Superior temporal gyrus (tissue), 1 donor: ENCODE measurements at regions not wholly inside any gene's neighbourhood (a gene's known extent, or its start where the extent isn't known, plus 50 kb on each side); places are given as distances from the start of the nearest gene placed in this dataset.
"Not testable (repeated sequence)": the region's sequence is repeated elsewhere in the genome, so short reads cannot be mapped to it uniquely, and the experiment has no call there.

Source experiments
- DNase-seq: peaks from one replicate; pipeline ENCODE4 v3.0.0-alpha.2; 2016; ENCODE audit errors: extremely low spot score

DNA sequence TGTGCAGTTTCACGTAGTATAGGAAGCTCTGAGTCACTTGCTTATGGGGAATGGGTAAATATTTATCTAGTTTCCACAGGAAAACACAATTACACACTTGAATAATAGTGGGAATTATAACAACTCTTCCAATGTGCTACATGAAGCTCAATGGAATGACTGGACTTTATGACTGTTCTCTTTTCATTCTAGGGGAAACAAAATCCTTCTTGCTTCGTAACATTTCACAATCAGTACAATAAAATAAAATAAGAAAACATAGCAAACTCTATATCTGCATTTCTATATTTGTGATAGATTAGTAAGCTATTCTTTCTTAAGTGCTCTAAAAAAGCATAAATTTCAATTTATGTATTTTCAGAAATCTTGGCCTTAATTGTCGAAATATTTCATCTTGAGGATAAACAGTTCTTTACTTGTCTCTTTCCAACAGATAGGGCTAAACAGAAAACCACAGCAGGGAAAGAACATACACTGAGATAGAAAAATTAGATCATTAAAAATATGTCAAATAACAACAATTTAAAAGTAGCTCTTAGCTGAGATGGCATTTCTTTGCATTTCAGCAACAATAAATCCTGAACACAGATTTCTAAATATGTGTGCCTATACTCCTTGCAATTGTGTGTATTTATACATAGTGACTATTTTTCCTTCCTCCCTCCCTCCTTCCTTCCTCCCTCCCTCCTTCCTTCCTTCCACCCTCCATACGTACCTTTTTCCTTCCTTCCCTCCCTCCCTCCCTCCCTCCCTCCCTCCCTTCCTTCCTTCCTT is 395.5 kb upstream of the KCNMB2 start:
- no peak for DNase-seq

DNA sequence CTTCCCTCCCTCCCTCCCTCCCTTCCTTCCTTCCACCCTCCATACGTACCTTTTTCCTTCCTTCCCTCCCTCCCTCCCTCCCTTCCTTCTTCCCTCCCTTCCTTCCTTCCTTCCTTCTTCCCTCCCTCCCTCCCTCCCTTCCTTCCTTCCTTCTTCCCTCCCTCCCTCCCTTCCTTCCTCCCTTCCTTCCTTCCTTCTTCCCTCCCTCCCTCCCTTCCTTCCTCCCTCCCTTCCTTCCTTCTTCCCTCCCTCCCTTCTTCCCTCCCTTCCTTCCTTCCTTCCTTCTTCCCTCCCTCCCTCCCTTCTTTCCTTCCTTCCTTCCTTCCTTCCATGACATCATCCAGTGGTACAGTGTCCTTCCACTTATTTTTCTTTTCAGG is 394.9 kb upstream of the KCNMB2 start:
- not testable (repeated sequence) for DNase-seq

DNA sequence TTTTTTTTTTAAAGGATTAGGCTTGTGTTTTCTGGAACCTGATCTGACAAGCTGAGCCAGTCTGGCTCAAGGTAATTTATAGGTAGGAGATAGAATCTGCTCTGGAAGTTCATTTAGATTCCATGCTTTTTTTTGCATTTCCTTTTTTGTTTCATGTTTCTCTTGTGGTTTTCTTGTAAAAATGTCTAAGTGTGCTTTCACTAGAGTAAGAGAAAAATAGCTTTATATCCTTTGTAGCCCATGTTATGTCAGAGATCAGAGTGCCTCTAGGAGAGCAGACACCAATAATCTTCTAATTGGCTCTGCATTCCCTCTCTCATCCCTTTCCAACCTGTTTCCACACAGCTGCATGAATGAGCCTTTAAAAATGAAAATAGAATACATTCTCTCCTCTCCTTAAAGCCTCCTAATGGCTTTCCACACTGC is 389.8 kb upstream of the KCNMB2 start:
- DNase-seq: no peak

- no peak for DNase-seq
These were observed 389.2 kb upstream of the KCNMB2 start for GRCh38 chr3:178147001-178147400.

DNA sequence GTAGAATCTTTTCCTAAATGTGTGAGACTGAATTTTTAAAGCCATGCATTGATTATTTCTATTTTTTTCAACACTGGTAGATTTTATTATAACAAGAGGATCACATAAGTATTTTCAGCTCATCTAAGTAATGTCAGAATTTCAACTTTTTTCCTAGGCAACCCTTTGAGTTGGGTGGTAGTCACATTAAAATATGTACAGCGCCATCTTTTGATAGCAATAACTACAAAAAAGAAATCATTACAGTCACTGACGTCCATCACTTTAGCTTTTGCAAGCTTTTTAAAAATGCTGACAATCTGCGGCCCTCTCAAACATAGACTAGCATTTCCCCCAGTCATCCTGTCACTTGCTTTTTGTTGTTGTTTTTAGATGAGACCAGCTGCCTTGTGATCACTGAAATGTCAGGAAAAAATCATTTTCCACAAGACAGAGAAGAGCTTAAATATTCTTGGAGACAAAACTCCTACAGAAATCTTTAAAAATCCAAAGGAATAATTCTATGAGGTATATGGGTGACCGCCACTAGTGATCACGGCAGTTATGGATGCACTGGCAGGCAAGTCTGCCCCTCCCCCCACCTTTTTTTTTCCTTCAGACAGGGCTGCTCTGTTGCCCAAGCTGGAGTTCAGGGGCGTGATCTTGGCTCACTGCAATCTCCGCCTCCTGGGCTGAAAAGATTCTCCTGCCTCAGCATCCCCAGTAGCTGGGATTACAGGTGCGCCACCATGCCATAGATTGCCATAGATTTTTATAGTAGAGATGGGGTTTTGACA is 384.0 kb upstream of the KCNMB2 start:
- peak; percentile 39 for DNase-seq

DNA sequence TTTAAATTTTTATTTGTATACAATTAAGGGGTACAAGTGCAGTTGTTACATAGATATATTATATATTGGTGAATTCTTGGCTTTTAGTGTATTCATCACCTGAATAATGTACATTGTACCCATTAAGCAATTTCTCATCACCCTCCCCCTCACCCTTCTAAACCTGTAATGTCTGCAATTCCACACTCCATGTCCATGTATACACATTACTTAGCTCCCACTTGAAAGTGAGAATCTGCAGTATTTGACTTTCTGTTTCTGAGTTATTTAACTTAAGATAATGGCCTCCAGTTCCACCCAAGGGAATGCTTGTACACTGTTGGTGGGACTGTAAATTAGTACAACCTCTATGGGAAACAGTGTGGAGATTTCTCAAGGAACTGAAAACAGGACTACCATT is 383.2 kb upstream of the KCNMB2 start:
- DNase-seq: no peak

DNA sequence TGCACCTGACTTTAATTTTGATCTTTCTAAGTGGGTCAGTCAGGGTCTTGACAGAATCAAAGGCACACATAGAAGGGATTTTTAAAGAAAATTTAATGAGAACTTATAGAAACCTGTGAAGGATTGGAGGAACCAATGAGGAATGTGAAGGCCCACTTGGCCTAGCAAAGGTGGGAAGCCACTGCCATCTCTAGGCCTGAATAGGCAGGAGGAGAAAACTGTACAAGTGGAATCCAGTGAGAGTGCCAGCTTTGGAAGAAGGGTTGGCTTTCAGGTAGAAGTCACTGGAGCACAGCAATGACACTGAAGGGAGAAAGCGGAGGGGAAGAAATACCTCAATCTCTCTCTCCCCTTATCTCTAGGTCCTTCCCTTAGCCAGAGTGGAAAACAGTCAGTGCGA is 380.7 kb upstream of the KCNMB2 start:
- DNase-seq: no peak

DNA sequence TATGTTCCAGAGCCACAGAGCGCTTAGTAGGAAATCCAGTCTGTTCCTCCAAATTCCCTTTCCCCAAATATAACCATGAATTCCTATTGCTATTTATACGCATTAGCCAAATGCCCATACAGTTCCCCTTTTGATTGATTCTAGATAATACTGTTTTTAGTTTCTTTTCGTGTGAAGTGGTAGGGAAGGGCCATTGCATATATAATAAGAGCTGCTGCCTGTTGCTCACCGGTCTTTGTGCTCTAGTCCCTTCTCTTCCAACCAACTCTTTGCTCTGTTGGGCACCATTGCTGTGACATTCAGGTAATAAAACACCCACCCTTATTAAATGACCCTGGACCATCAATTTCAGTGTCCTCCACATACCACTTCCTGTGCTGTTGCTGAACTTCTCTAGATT is 379.9 kb upstream of the KCNMB2 start:
- no peak for DNase-seq

DNA sequence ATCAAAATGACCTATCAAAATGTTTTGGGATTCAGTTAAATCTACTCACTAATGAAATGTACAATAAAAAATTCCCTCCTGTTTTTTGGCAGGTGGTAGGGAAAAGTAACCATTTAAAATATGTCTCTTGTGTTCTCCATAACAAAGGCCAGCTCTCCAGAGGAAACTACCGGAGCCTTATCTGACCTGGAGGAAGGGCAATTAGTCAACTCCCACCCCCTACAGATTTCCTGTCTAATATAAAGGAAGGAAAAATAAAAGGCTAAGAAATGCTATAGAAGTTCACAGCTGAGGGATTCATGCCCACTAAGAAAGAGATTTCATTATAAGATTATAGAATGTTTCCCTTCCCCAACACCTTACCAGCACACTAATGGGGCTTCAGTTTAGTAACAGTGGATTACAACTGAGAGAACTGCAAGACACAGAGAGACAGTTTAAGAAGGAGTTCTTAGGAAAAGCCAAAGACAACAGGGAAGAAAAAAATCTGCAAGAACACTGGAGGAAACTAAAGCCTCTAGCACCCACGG is 376.5 kb upstream of the KCNMB2 start:
- no peak for DNase-seq

DNA sequence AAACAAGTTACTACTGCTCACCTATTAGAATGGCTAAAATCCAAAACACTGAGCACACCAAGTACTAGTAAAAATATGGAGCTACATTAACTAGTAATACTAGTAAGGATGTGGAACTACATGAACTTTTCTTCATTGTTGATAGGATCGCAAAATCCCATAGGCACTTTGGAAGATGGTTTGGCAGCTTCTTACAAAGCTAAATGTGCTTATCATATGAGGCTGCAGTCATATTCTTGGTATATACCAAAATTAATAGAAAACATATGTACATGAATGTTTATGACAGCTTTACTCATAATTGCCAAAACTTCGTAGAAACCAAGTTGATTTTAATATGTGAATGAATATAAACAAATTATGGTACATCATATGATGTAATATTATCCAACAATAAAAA is 366.8 kb upstream of the KCNMB2 start:
- DNase-seq: no peak

DNA sequence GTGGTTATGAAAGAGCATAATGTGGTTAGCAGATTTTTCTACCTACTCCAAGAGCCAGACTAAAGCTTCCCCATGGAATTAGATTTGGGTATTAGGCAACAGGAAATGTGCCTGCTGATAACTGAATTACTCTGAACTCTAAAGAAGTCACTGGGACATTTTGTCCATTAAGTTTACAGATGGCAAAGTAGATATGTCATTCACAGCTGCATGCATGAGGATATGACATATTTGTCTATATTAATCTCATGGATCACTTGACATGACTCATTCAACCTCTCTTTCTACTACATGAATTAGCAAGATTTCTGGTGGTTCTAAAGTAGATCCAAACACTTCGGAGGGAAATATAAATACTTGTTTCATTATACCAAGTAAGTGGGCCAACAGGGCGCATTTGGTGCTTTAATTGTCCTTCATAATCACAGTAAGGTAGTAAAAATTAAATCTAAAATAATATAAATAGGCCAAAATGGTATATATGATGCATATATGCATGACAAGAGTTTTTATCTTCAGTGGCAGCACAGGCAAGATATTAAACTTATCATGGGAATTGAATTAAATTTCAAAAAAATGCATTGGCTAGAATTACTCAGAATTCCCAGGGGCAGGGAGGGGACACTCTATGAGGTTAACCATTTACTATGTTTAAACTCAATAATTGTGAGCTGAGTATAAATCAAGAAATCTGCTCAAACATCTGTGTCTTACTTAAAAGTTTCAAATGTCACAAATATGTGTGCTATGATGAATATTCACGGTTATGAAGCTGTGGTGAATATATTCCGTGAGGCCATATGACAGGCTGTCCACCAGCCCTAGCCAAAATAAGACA is 365.3 kb upstream of the KCNMB2 start:
- DNase-seq: no peak

DNA sequence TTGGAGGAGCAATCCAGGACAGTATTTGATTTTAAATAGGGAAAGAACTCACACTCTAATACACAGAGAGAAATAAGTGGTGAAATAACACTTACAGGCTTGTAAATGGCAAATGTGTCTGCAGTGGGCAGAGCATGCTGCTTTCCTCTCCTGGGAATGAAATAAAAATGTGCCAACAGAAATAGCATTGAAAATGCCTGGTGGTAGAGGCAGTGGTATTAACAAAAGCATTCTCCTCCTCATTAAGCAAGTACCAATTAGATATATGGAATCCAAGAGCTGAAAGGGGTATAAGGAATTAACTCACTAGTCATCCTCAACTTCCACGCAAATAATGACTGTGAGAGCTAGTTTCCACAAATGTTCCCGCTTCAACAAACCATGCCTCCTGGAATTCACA is 364.1 kb upstream of the KCNMB2 start:
- no peak for DNase-seq

GRCh38 chr3:178174201-178174915 is 361.9 kb upstream of the KCNMB2 start:
- DNase-seq: no peak

- DNase-seq: no peak
These were observed 355.1 kb upstream of the KCNMB2 start for GRCh38 chr3:178181088-178181487.

DNA sequence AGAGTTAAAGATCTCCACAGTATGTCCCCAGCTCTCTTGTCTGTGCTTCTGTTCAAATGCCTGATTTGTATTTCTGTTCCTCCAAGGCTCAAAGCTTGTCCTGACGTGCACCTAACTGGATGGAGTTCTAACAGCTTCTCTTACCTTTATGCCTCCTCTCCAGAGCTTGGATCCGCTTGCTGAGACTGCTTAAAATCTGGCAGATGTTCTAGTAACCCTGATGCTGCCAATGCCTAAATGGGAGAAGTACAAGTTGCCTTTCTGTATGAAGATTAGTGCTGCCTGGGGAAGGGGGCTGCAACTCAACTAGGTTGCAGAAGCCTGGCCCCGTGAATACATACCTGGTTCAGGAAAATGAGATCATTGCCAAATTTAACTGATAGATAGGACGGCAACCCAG is 354.5 kb upstream of the KCNMB2 start:
- DNase-seq: no peak

GRCh38 chr3:178182337-178182779 is 353.9 kb upstream of the KCNMB2 start:
- DNase-seq: no peak

- DNase-seq: no peak
These were observed 351.4 kb upstream of the KCNMB2 start for GRCh38 chr3:178184833-178185232.

GRCh38 chr3:178186666-178187065 is 349.6 kb upstream of the KCNMB2 start:
- no peak for DNase-seq

- no peak for DNase-seq
These were observed 346.4 kb upstream of the KCNMB2 start for GRCh38 chr3:178189854-178190253.

- DNase-seq: no peak
These were observed 342.4 kb upstream of the KCNMB2 start for GRCh38 chr3:178193846-178194245.

GRCh38 chr3:178194539-178194938 is 341.7 kb upstream of the KCNMB2 start:
- DNase-seq: no peak
